ENCODE measurements at regions not wholly inside any gene's neighbourhood (a gene's known extent, or its start where the extent isn't known, plus 50 kb on each side); places are given as distances from the start of the nearest gene placed in this dataset.
"Not testable (repeated sequence)": the region's sequence is repeated elsewhere in the genome, so short reads cannot be mapped to it uniquely, and the experiment has no call there.

- DNase-seq, result no peak
These were observed 53.7 kb upstream of the SMIM15 start for GRCh38 chr5:61215996-61216395.

GRCh38 chr5:61216741-61217140 is 54.5 kb upstream of the SMIM15 start:
- DNase-seq, result no peak

GRCh38 chr5:61217214-61217613 is 54.9 kb upstream of the SMIM15 start:
- no peak for DNase-seq

GRCh38 chr5:61228229-61228628 is 66.0 kb upstream of the SMIM15 start:
- DNase-seq, result no peak

- no peak for DNase-seq
These were observed 66.5 kb upstream of the SMIM15 start for GRCh38 chr5:61228691-61229280.

- no peak for DNase-seq
These were observed 67.1 kb upstream of the SMIM15 start for GRCh38 chr5:61229416-61229815.

- DNase-seq, result no peak
These were observed 68.2 kb upstream of the SMIM15 start for GRCh38 chr5:61230492-61230891.

- no peak for DNase-seq
These were observed 69.5 kb upstream of the SMIM15 start for GRCh38 chr5:61231813-61232212.

- DNase-seq, result no peak
These were observed 70.3 kb upstream of the SMIM15 start for GRCh38 chr5:61232490-61233050.

- DNase-seq, result no peak
These were observed 71.8 kb upstream of the SMIM15 start for GRCh38 chr5:61234019-61234418.

GRCh38 chr5:61236715-61237114 is 74.4 kb upstream of the SMIM15 start:
- not testable (repeated sequence) for DNase-seq

GRCh38 chr5:61245486-61245885 is 83.2 kb upstream of the SMIM15 start:
- DNase-seq, result no peak

GRCh38 chr5:61245936-61246335 is 83.7 kb upstream of the SMIM15 start:
- DNase-seq, result no peak

GRCh38 chr5:61246768-61247307 is 84.6 kb upstream of the SMIM15 start:
- DNase-seq, result no peak

GRCh38 chr5:61251874-61252642 is 80.0 kb upstream of the ZSWIM6 start:
- DNase-seq, result no peak

- no peak for DNase-seq
These were observed 79.5 kb upstream of the ZSWIM6 start for GRCh38 chr5:61252643-61252925.

- DNase-seq, result no peak
These were observed 78.5 kb upstream of the ZSWIM6 start for GRCh38 chr5:61253547-61253946.

- DNase-seq, result no peak
These were observed 77.0 kb upstream of the ZSWIM6 start for GRCh38 chr5:61254969-61255555.

- no peak for DNase-seq
These were observed 75.6 kb upstream of the ZSWIM6 start for GRCh38 chr5:61256474-61256873.

- no peak for DNase-seq
These were observed 74.6 kb upstream of the ZSWIM6 start for GRCh38 chr5:61257421-61257820.

GRCh38 chr5:61261136-61261535 is 70.9 kb upstream of the ZSWIM6 start:
- DNase-seq, result no peak

GRCh38 chr5:61262080-61262479 is 70.0 kb upstream of the ZSWIM6 start:
- DNase-seq, result no peak

GRCh38 chr5:61263072-61263471 is 69.0 kb upstream of the ZSWIM6 start:
- DNase-seq, result no peak

Data from skin of body (tissue), 1 donor.